Lower leg skin (tissue), 3 donors: ENCODE measurements at regions not wholly inside any gene's neighbourhood (a gene's known extent, or its start where the extent isn't known, plus 50 kb on each side); places are given as distances from the start of the nearest gene placed in this dataset.

Experiments
- POLR2A ChIP-seq, 2 donors: fragments of 450-650 bp; IDR thresholded peaks; one replicate each; pipeline ENCODE4 v1.6.1; 2016 to 2017; ENCODE audit warnings: antibody characterized with exemption in 2 of 2, mild to moderate bottlenecking in 1 of 2, moderate library complexity in 1 of 2
- TF ChIP-seq, protein P1 (sequence below), 3 donors: fragments of 450-650 bp; IDR thresholded peaks; one replicate each; pipeline ENCODE4 v1.5.1; 2016; ENCODE audit warnings: antibody characterized with exemption in 3 of 3, mild to moderate bottlenecking in 3 of 3, moderate library complexity in 2 of 3

DNA sequence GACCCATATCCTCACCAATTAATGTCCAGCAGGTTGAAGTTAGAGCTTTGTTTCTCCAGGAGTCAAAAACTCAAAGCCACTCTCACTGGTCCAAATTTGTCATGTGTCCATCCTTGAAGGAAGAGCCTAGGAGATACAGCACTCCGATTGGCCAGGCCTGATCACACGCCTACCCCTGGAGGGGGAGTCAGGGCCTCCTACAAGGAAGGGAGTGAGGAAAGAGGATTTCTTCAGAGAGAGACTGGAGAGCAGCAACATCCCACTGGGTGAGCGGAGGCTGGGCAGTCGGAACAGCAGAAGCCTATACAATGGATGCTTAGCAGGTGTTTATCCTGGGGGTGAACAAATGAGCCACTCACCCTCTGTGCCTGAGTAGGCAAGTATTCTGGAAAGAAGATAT, 113.9 kb downstream of the TRIM29 start:
- TF ChIP-seq, protein P1, sequence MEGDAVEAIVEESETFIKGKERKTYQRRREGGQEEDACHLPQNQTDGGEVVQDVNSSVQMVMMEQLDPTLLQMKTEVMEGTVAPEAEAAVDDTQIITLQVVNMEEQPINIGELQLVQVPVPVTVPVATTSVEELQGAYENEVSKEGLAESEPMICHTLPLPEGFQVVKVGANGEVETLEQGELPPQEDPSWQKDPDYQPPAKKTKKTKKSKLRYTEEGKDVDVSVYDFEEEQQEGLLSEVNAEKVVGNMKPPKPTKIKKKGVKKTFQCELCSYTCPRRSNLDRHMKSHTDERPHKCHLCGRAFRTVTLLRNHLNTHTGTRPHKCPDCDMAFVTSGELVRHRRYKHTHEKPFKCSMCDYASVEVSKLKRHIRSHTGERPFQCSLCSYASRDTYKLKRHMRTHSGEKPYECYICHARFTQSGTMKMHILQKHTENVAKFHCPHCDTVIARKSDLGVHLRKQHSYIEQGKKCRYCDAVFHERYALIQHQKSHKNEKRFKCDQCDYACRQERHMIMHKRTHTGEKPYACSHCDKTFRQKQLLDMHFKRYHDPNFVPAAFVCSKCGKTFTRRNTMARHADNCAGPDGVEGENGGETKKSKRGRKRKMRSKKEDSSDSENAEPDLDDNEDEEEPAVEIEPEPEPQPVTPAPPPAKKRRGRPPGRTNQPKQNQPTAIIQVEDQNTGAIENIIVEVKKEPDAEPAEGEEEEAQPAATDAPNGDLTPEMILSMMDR (IDR thresholded peaks at IDR 0.05) = no peak
- no peak for TF ChIP-seq POLR2A (IDR thresholded peaks at IDR 0.05)
